B cell (primary cell): ENCODE measurements at regions not wholly inside any gene's neighbourhood (a gene's known extent, or its start where the extent isn't known, plus 50 kb on each side); places are given as distances from the start of the nearest gene placed in this dataset.

ENCODE experiments used
- ATAC-seq: fragments of 200-7000 bp; cut with Tn5 transposase; one replicate; pipeline ENCODE4 v1.10.0; 2021; ENCODE audit warnings: low read depth, mild to moderate bottlenecking, moderate number of reproducible peaks, moderate library complexity
- CTCF ChIA-PET: fragments of 350-600 bp; sonication (Branson Sonifier 250); formaldehyde crosslinking; loops from one replicate; lab custom pipeline; 2021; ENCODE audit warnings: antibody characterized with exemption, inconsistent platforms; lab: Charles Lee
- POLR2A ChIA-PET: fragments of 350-600 bp; sonication (Branson Sonifier 250); formaldehyde crosslinking; loops from one replicate; lab custom pipeline; 2021; ENCODE audit warnings: antibody characterized with exemption; lab: Charles Lee
- DNase-seq: peaks from one replicate; pipeline ENCODE4 v3.0.0; 2013
- H2AFZ ChIP-seq: 2 replicates; pipeline ENCODE4 v1.6.1; 2012; ENCODE audit warnings: mild to moderate bottlenecking, low read depth, low read length; ENCODE audit not compliant: insufficient read depth, poor library complexity, severe bottlenecking
- H3K27ac ChIP-seq, 2 donors: 1 replicate in 1 of 2; 2 replicates in 1 of 2; pipeline ENCODE4 v1.5.1; 2012 to 2013; ENCODE audit warnings: low read length in 2 of 2, mild to moderate bottlenecking in 2 of 2, moderate library complexity in 1 of 2
- H3K27me3 ChIP-seq, 4 experiments: fragments of 200-600 bp in 1 of 4; sonication (generic) in 1 of 4; replicated peaks in 1 of 4; 1 replicate in 2 of 4; 2 replicates in 2 of 4; pipeline versions ENCODE4 v1.6.1 to v1.7.0; 2013 to 2016; ENCODE audit warnings: low read length in 3 of 4, mild to moderate bottlenecking in 2 of 4, mixed read lengths in 1 of 4, moderate library complexity in 1 of 4; ENCODE audit not compliant: insufficient read depth in 4 of 4, control insufficient read depth in 3 of 4; ENCODE audit errors: control extremely low read depth in 1 of 4
- H3K36me3 ChIP-seq, 2 experiments: replicated peaks in 1 of 2; 1 replicate in 1 of 2; 2 replicates in 1 of 2; pipeline versions ENCODE4 v1.6.1 to v1.7.1; 2013; ENCODE audit warnings: low read length in 1 of 2; ENCODE audit not compliant: insufficient read depth in 2 of 2, control insufficient read depth in 1 of 2; ENCODE audit errors: control extremely low read depth in 1 of 2, extremely low read depth in 1 of 2
- H3K4me1 ChIP-seq, 2 donors: fragments of 200-600 bp in 1 of 2; sonication (generic) in 1 of 2; 1 replicate in 1 of 2; 2 replicates in 1 of 2; pipeline versions ENCODE4 v1.5.1 to v1.6.1; 2013 to 2017; ENCODE audit warnings: low read length in 2 of 2; ENCODE audit not compliant: control insufficient read depth in 2 of 2, insufficient read depth in 2 of 2
- H3K4me2 ChIP-seq: replicated peaks from 2 replicates; pipeline ENCODE3; 2012; ENCODE audit warnings: mild to moderate bottlenecking, low read depth, low read length; ENCODE audit not compliant: poor library complexity, severe bottlenecking
- H3K4me3 ChIP-seq, 5 experiments: fragments of 200-600 bp in 1 of 5; sonication (generic) in 1 of 5; 1 replicate in 3 of 5; 2 replicates in 2 of 5; pipeline versions ENCODE4 v1.5.1 to v1.7.0; 2011 to 2016; ENCODE audit warnings: low read length in 4 of 5, mild to moderate bottlenecking in 4 of 5, low read depth in 2 of 5, control low read depth in 1 of 5, moderate library complexity in 1 of 5; ENCODE audit not compliant: insufficient read depth in 1 of 5; ENCODE audit errors: control extremely low read depth in 1 of 5, extremely low read depth in 1 of 5
- H3K79me2 ChIP-seq: fragments of 200-600 bp; sonication (generic); one replicate; pipeline ENCODE4 v1.6.0; 2016; ENCODE audit warnings: low read length; ENCODE audit not compliant: control insufficient read depth, insufficient read depth
- H3K9ac ChIP-seq: fragments of 200-600 bp; sonication (generic); 2 replicates; pipeline ENCODE4 v1.6.1; 2017; ENCODE audit warnings: mild to moderate bottlenecking, low read length, moderate library complexity
- H3K9me3 ChIP-seq, 3 donors: one replicate each; pipeline versions ENCODE4 v1.6.1 to v1.7.1; 2013; ENCODE audit warnings: low read length in 2 of 3; ENCODE audit not compliant: control insufficient read depth in 2 of 3, insufficient read depth in 1 of 3; ENCODE audit errors: control extremely low read depth in 1 of 3
- H4K20me1 ChIP-seq: 2 replicates; pipeline ENCODE4 v1.6.0; 2012; ENCODE audit warnings: mild to moderate bottlenecking, low read length; ENCODE audit not compliant: insufficient read depth, control insufficient read depth, poor library complexity, severe bottlenecking
- H3K27ac Mint-ChIP-seq: one replicate; pipeline ENCODE4 v1.8.0; 2021; ENCODE audit warnings: mixed read lengths
- H3K27me3 Mint-ChIP-seq: one replicate; pipeline ENCODE4 v1.8.0; 2021; ENCODE audit warnings: mixed read lengths
- H3K4me1 Mint-ChIP-seq: one replicate; pipeline ENCODE4 v1.8.0; 2021; ENCODE audit warnings: mixed read lengths
- H3K4me3 Mint-ChIP-seq: one replicate; pipeline ENCODE4 v1.8.0; 2021; ENCODE audit warnings: mixed read lengths
- H3K9me3 Mint-ChIP-seq: one replicate; pipeline ENCODE4 v1.8.0; 2022; ENCODE audit warnings: mixed read lengths; ENCODE audit not compliant: insufficient read depth
- EZH2 ChIP-seq: IDR thresholded peaks from 2 replicates; pipeline ENCODE4 v1.6.1; 2012; ENCODE audit warnings: borderline replicate concordance, low read depth, mild to moderate bottlenecking, moderate library complexity, low read length; ENCODE audit not compliant: insufficient read depth, poor library complexity, severe bottlenecking
- WGBS: methylation state at CpG from one replicate; pipeline ENCODE4 v1.1.5; 2013; ENCODE audit warnings: missing lambda C conversion rate; ENCODE audit not compliant: insufficient coverage; 5-methylcytosine and 5-hydroxymethylcytosine counted together
- intact Hi-C: fragments of 100-400 bp; cut with micrococcal nuclease; formaldehyde crosslinking; loops from one replicate; pipeline ENCODE4 v1.10.0; 2022
- TF ChIP-seq, protein P1 (sequence below): fragments of 200-600 bp; IDR thresholded peaks from one replicate; pipeline ENCODE4 v1.8.0; 2022; ENCODE audit warnings: antibody characterized with exemption, mild to moderate bottlenecking

DNA sequence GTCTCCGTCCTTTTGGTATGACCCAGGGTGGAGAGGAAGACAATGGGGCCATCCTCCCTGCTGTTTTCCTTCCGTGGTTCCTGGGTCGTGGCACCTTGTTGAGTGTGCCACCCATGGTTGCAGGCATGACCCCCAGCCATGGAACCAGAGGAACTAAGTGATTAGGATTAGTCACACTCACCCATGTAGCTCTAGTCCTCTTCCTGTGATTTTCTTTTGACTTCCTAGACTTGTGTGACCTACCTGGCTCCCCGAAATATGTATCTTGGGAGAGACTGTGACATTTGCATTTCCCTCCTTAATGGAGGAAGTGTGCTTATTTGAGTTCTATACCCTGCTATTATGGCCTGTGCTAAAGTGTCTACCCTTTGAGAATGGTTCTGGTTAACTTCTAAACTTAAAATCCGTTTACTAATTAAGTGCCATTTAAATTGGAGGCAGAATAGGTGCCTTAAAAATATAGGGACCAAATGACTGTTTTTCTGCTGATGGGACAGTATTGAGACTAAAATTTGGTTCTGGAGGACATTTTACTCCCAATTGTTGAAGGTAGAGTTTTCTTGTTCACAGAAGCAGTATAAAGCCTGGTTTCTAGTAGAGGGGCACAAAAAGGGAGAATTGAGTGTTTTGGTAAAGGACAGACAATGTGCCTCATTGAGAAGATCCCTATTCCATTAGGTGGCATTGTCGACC is 545.6 kb downstream of the HDGFL1 start:
- Histone ChIP-seq H3K9me3 (peaks cover 0 to 4% (median 0%) of the 10 kb centered on the region in 3 donors), H3K36me3 (no peaks in the 10 kb centered on the region), H3K79me2 (no peaks in the 10 kb centered on the region), H2AFZ (no peak overlapping the region), H3K4me3 (no peak overlapping the region), H3K27ac (no peak overlapping the region), H3K9ac (no peak overlapping the region), H3K4me1 (no peaks in the 10 kb centered on the region), H3K4me2 (no peak overlapping the region), H3K27me3 (no peaks in the 10 kb centered on the region), H4K20me1 (no peaks in the 10 kb centered on the region)
- DNase-seq = no peak
- TF ChIP-seq, protein P1, sequence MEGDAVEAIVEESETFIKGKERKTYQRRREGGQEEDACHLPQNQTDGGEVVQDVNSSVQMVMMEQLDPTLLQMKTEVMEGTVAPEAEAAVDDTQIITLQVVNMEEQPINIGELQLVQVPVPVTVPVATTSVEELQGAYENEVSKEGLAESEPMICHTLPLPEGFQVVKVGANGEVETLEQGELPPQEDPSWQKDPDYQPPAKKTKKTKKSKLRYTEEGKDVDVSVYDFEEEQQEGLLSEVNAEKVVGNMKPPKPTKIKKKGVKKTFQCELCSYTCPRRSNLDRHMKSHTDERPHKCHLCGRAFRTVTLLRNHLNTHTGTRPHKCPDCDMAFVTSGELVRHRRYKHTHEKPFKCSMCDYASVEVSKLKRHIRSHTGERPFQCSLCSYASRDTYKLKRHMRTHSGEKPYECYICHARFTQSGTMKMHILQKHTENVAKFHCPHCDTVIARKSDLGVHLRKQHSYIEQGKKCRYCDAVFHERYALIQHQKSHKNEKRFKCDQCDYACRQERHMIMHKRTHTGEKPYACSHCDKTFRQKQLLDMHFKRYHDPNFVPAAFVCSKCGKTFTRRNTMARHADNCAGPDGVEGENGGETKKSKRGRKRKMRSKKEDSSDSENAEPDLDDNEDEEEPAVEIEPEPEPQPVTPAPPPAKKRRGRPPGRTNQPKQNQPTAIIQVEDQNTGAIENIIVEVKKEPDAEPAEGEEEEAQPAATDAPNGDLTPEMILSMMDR = no peak
- TF ChIP-seq EZH2 = no peak
- ATAC-seq = no peak
- Mint-ChIP-seq H3K27me3 (no peaks in the 10 kb centered on the region), H3K4me1 (no peaks in the 10 kb centered on the region), H3K9me3 (peaks cover 9% of the 10 kb centered on the region), H3K4me3 (no peak overlapping the region), H3K27ac (no peak overlapping the region)
- POLR2A ChIA-PET = no interaction called here
- intact Hi-C loops = no loop called here
- 79% methylated on average over 2 of the region's 6 CpGs for WGBS
- CTCF ChIA-PET = no interaction called here

DNA sequence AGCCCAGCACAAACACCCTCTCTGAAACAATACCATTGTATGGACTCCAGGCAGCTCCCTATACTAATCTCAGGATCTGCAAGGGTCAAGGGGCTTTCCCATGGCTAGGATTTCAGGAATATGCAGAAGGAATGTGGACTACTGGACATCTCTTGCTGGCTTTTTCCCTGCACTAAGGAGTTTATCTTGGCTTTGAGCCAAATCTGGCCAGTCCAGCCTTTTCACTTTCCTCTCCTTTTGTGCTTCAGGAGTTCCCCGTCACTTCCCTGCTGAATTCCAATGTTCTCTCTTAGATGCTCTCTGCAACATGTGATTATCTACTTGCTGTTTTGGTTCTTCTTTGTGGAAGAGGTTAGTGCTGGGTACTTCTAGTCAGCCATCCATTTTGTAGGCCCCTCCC is 568.2 kb downstream of the HDGFL1 start:
- Histone ChIP-seq H3K4me3 (no peak overlapping the region), H3K27ac (no peak overlapping the region), H3K27me3 (no peaks in the 10 kb centered on the region), H3K9ac (no peak overlapping the region), H3K79me2 (no peaks in the 10 kb centered on the region), H3K4me1 (no peaks in the 10 kb centered on the region), H3K9me3 (peaks cover 3 to 12% (median 5%) of the 10 kb centered on the region in 3 donors), H3K4me2 (no peak overlapping the region), H3K36me3 (no peaks in the 10 kb centered on the region), H4K20me1 (no peaks in the 10 kb centered on the region), H2AFZ (no peak overlapping the region)
- no peak overlapping the region for H3K27ac Mint-ChIP-seq
- no peak for TF ChIP-seq EZH2
- TF ChIP-seq, protein P1 = no peak
- no peaks in the 10 kb centered on the region for H3K27me3 Mint-ChIP-seq
- ATAC-seq = no peak
- H3K4me1 Mint-ChIP-seq = no peaks in the 10 kb centered on the region
- intact Hi-C loops = no loop called here
- DNase-seq = no peak
- ChIA-PET POLR2A (no interaction called here), CTCF (no interaction called here)
- peaks cover 9% of the 10 kb centered on the region for H3K9me3 Mint-ChIP-seq
- WGBS = no CpG with 5 or more reads among the region's 1 CpG
- H3K4me3 Mint-ChIP-seq = no peak overlapping the region
